ENCODE measurements at regions not wholly inside any gene's neighbourhood (a gene's known extent, or its start where the extent isn't known, plus 50 kb on each side); places are given as distances from the start of the nearest gene placed in this dataset.

DNA sequence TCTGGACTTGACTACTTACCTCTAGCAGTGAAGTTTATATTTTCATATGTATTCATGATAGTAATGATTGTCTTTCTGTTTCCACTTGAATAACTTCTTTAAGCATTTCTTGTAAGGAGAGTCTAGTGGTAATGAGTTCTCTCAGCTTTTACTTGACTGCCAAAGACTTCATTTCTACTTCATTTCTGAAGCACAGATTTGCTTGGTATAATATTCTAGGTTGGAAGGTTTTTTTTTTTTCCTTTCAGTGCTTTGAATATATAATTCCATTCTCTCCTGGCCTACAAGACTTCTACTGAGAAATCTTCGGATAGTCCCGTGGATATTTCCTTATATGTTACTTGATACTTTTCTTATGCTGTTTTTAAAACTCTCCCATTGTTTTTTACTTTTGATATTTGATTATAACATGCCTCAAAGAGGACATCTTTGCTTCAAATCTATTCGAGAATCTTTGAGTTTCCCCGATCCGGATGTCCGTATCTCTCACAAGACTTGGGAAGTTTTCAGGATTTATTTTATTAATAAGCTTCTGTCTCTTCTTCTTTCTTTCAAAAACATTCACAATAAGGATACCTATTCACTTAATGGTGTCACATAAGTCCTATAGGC is 1560.0 kb downstream of the PCDH9 start:
- H3K27ac ChIP-seq: no peak overlapping the region
- 95 to 97% (median 95%) methylated on average over 6 of the region's 6 CpGs for WGBS, 3 donors
- TF ChIP-seq, protein P1, sequence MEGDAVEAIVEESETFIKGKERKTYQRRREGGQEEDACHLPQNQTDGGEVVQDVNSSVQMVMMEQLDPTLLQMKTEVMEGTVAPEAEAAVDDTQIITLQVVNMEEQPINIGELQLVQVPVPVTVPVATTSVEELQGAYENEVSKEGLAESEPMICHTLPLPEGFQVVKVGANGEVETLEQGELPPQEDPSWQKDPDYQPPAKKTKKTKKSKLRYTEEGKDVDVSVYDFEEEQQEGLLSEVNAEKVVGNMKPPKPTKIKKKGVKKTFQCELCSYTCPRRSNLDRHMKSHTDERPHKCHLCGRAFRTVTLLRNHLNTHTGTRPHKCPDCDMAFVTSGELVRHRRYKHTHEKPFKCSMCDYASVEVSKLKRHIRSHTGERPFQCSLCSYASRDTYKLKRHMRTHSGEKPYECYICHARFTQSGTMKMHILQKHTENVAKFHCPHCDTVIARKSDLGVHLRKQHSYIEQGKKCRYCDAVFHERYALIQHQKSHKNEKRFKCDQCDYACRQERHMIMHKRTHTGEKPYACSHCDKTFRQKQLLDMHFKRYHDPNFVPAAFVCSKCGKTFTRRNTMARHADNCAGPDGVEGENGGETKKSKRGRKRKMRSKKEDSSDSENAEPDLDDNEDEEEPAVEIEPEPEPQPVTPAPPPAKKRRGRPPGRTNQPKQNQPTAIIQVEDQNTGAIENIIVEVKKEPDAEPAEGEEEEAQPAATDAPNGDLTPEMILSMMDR (IDR thresholded peaks at IDR 0.05): no peak
- ATAC-seq (no peak), DNase-seq (no peak)
- H3K27me3 ChIP-seq (ENCODE audit: insufficient read depth in 3 of 3, low read length in 2 of 3): no peaks in the 10 kb centered on the region
- H3K4me3 ChIP-seq: no peak overlapping the region
- no peaks in the 10 kb centered on the region for H3K4me1 ChIP-seq
- intact Hi-C loops (cut with DNase I): no loop called here
- no peaks in the 10 kb centered on the region for H3K36me3 ChIP-seq (ENCODE audit: insufficient read depth in 1 of 2, low read depth in 1 of 2)
- H3K9me3 ChIP-seq: peaks cover 13% of the 10 kb centered on the region

DNA sequence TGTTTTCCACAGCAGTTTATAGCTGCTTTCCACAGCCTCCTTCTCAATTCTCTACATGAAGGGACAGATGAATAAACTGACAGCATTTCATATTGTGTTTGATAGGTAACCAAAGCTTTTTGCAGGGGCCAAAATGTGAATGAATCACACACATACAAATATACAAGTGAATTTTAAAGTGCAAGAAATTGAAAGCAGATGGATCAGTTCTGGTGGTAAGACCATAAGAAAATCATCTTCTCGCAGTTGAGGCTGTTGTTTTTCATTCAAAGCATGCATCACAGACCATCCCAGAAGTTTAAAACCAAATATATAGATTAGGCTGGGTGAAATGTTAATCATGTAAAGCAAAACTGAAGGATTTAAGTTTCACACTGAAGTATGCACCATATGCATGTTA is 1569.4 kb downstream of the PCDH9 start:
- no peak overlapping the region for H3K4me3 ChIP-seq
- H3K27ac ChIP-seq: no peak overlapping the region
- no peaks in the 10 kb centered on the region for H3K27me3 ChIP-seq (ENCODE audit: insufficient read depth in 3 of 3, low read length in 2 of 3)
- no peaks in the 10 kb centered on the region for H3K36me3 ChIP-seq (ENCODE audit: insufficient read depth in 1 of 2, low read depth in 1 of 2)
- TF ChIP-seq, protein P1 (IDR thresholded peaks at IDR 0.05): no peak
- 74 to 81% (median 79%) methylated on average over 1 of the region's 1 CpG for WGBS, 3 donors
- DNase-seq (no peak), ATAC-seq (no peak)
- intact Hi-C loops (cut with DNase I): no loop called here
- no peaks in the 10 kb centered on the region for H3K9me3 ChIP-seq
- H3K4me1 ChIP-seq: no peaks in the 10 kb centered on the region

DNA sequence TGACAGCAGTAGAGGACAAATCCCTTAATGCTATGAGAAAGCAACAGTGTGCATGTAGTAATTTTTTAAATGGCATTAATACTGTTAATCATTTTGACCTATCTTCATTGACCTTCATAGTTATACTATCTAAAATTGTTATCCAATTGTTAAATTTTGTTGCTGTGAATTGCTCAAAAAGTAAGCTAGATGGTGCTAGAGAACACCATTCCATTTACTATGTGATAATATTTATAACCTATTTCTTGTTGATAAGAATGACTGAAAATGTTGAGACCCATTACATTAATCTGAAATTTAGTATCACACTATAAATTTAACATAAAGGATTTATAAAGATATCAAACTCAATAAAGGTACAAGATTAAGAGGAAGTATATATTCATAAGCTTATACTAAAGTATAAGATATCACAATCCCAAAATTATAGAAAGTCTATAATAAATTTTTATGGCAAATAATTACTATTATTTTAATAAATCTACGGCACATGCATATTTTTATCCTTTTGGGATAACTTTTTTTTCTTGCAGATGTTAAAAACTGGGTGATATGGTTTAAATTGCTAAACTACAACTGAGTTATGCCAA is 1573.3 kb downstream of the PCDH9 start:
- Histone ChIP-seq H3K4me3 (no peak overlapping the region), H3K9me3 (no peaks in the 10 kb centered on the region), H3K27ac (no peak overlapping the region), H3K36me3 (ENCODE audit: insufficient read depth in 1 of 2, low read depth in 1 of 2) (no peaks in the 10 kb centered on the region), H3K27me3 (ENCODE audit: insufficient read depth in 3 of 3, low read length in 2 of 3) (no peaks in the 10 kb centered on the region), H3K4me1 (no peaks in the 10 kb centered on the region)
- 57 to 59% (median 58%) methylated on average over 1 of the region's 1 CpG for WGBS, 3 donors
- intact Hi-C loops (cut with DNase I): no loop called here
- DNase-seq (no peak), ATAC-seq (no peak)
- TF ChIP-seq, protein P1 (IDR thresholded peaks at IDR 0.05): peak; percentile 14

DNA sequence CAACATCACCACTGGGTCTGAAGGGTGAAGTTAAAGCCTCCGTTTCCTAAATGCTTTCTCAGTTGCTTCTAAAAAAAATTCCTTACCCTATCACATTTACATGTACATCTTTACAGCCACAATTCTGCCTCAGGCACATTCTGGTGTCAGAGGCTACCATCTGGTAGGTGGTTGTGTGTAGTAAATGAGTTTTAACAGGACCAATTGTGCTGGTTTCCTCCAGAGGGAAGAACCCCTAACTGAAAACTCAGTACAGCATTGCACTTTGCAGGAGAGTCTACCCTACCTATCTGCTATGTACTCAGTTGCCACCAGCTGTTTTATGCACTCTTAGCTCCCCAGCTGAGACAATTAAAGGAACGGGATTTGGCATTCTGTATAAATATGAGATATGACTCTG is 1576.5 kb downstream of the PCDH9 start:
- DNase-seq: no peak
- H3K4me3 ChIP-seq: no peak overlapping the region
- no peak for ATAC-seq
- H3K27ac ChIP-seq: no peak overlapping the region
- no peaks in the 10 kb centered on the region for H3K27me3 ChIP-seq (ENCODE audit: insufficient read depth in 3 of 3, low read length in 2 of 3)
- no peaks in the 10 kb centered on the region for H3K9me3 ChIP-seq
- H3K36me3 ChIP-seq (ENCODE audit: insufficient read depth in 1 of 2, low read depth in 1 of 2): no peaks in the 10 kb centered on the region
- WGBS, 3 donors: 26 to 43% (median 30%) methylated on average over 2 of the region's 2 CpGs
- TF ChIP-seq, protein P1 (IDR thresholded peaks at IDR 0.05): no peak
- intact Hi-C loops (cut with DNase I): no loop called here
- H3K4me1 ChIP-seq: no peaks in the 10 kb centered on the region

DNA sequence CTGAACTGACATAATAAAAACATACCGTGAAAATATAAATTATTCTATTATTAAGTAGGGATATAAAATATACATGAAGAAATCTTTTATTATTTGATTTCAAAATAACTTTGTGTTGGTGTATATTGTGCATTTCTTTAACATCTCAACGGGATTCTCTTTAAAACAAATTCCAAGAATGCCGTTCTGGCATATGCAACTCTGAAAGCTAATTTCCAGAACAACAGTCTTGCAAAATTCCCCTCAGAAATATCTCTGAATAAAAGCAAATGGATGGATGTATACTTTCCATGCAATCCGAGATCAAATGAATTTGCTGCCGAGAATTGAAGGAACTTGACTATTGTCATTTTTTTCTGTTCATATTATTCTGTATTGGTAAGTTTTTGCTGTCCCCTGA is 1579.8 kb downstream of the PCDH9 start:
- Histone ChIP-seq H3K4me3 (no peak overlapping the region), H3K4me1 (no peaks in the 10 kb centered on the region), H3K27me3 (ENCODE audit: insufficient read depth in 3 of 3, low read length in 2 of 3) (no peaks in the 10 kb centered on the region), H3K36me3 (ENCODE audit: insufficient read depth in 1 of 2, low read depth in 1 of 2) (no peaks in the 10 kb centered on the region), H3K9me3 (no peaks in the 10 kb centered on the region), H3K27ac (no peak overlapping the region)
- TF ChIP-seq, protein P1 (IDR thresholded peaks at IDR 0.05): no peak
- DNase-seq: no peak
- ATAC-seq: no peak
- 32 to 34% (median 33%) methylated on average over 5 of the region's 5 CpGs for WGBS, 3 donors
- intact Hi-C loops (cut with DNase I): no loop called here

All from psoas muscle (tissue), 7 donors.